K562 (cell line): ENCODE measurements at regions not wholly inside any gene's neighbourhood (a gene's known extent, or its start where the extent isn't known, plus 50 kb on each side); places are given as distances from the start of the nearest gene placed in this dataset.

ENCODE experiments used
- ATAC-seq: fragments of 200-7000 bp; cut with Tn5 transposase; 3 replicates; pipeline ENCODE4 v1.9.1; 2020; ENCODE audit warnings: moderate library complexity
- BruUV-seq: library from RNA; stranded (reverse); fragments of 400-500 nt; replicated peaks from 2 replicates; lab custom pipeline; 2021; lab: Mats Ljungman, UMichigan
- CTCF ChIA-PET: fragments of 300-600 bp; formaldehyde crosslinking; extraction: SDS; loops from one replicate; lab custom pipeline; 2021; ENCODE audit warnings: low intra/inter-chr PET ratio; lab: Yijun Ruan, JAX
- POLR2A ChIA-PET: fragments of 300-600, 350-650 bp; sonication (Branson Sonifier 250); formaldehyde crosslinking; extraction: SDS; loops from one replicate; lab custom pipeline; 2021; ENCODE audit warnings: antibody characterized with exemption, inconsistent platforms; lab: Yijun Ruan, JAX
- DNase-seq, 4 experiments: peaks; one replicate each; pipeline versions ENCODE4 v3.0.0 to v3.0.0-alpha.2; 2011 to 2018; ENCODE audit warnings: low spot score in 3 of 4, mixed read lengths in 3 of 4; ENCODE audit errors: extremely low read depth in 1 of 4
- FAIRE-seq: peaks from 2 replicates; lab custom pipeline; 2011; peaks lifted over from hg19 to GRCh38; lab: Jason Lieb, UNC
- H2AFZ ChIP-seq: 2 replicates; pipeline ENCODE4 v1.6.0; 2011; ENCODE audit warnings: low read depth, low read length, control low read depth, inconsistent platforms
- H3K27ac ChIP-seq: fragments of 200-600 bp; 3 replicates; pipeline ENCODE4 v1.8.0; 2011; ENCODE audit warnings: low read depth, mild to moderate bottlenecking, control low read depth, inconsistent platforms, low read length, moderate library complexity, mixed read lengths; ENCODE audit errors: extremely low read depth
- H3K27me3 ChIP-seq, 2 experiments: fragments of 300-600 bp in 1 of 2; 2 replicates in 1 of 2; 3 replicates in 1 of 2; pipeline versions ENCODE4 v1.6.0 to v1.8.0; 2011; ENCODE audit warnings: inconsistent platforms in 2 of 2, low read length in 2 of 2, mild to moderate bottlenecking in 1 of 2, mixed read lengths in 1 of 2, moderate library complexity in 1 of 2; ENCODE audit not compliant: control insufficient read depth in 2 of 2, insufficient read depth in 2 of 2
- H3K36me3 ChIP-seq: fragments of 300-600 bp; 3 replicates; pipeline ENCODE4 v1.8.0; 2011; ENCODE audit warnings: mild to moderate bottlenecking, low read length, inconsistent platforms; ENCODE audit not compliant: control insufficient read depth, insufficient read depth
- H3K4me1 ChIP-seq, 2 experiments: fragments of 200-600 bp in 1 of 2; replicated peaks in 1 of 2; 2 replicates in 1 of 2; 3 replicates in 1 of 2; pipeline versions ENCODE4 v1.5.1 to v1.8.0; 2011; ENCODE audit warnings: inconsistent platforms in 2 of 2, low read length in 2 of 2, mild to moderate bottlenecking in 1 of 2, mixed read lengths in 1 of 2, moderate library complexity in 1 of 2; ENCODE audit not compliant: control insufficient read depth in 2 of 2, insufficient read depth in 2 of 2
- H3K4me2 ChIP-seq: 2 replicates; pipeline ENCODE4 v1.6.1; 2011; ENCODE audit warnings: low read length, control low read depth, inconsistent platforms, mixed read lengths; ENCODE audit not compliant: insufficient read depth
- H3K4me3 ChIP-seq: fragments of 200-600 bp; sonication (generic), shearing (Covaris generic); 2 replicates; pipeline ENCODE4 v1.5.1; 2016; ENCODE audit warnings: control low read depth, inconsistent platforms
- H3K79me2 ChIP-seq: fragments of 200-600 bp; 3 replicates; pipeline ENCODE4 v1.8.0; 2011; ENCODE audit warnings: low read length, inconsistent platforms; ENCODE audit not compliant: control insufficient read depth, insufficient read depth
- H3K9ac ChIP-seq, 2 experiments: 2 replicates each; pipeline versions ENCODE4 v1.6.0 to v1.6.1; 2011; ENCODE audit warnings: low read depth in 2 of 2, low read length in 2 of 2, control low read depth in 1 of 2, inconsistent platforms in 1 of 2, mild to moderate bottlenecking in 1 of 2, mixed read lengths in 1 of 2; ENCODE audit not compliant: insufficient read depth in 1 of 2
- H3K9me1 ChIP-seq: one replicate; pipeline ENCODE4 v1.6.0; 2011; ENCODE audit warnings: inconsistent platforms, mild to moderate bottlenecking, low read length, moderate library complexity; ENCODE audit not compliant: control insufficient read depth, insufficient read depth
- H3K9me3 ChIP-seq: replicated peaks from 2 replicates; pipeline ENCODE4 v1.5.1; 2011; ENCODE audit warnings: low read depth, low read length, inconsistent platforms; ENCODE audit not compliant: control insufficient read depth, insufficient read depth
- H4K20me1 ChIP-seq: replicated peaks from 2 replicates; pipeline ENCODE4 v1.6.1; 2011; ENCODE audit warnings: low read length, inconsistent platforms, mixed read lengths; ENCODE audit not compliant: control insufficient read depth, insufficient read depth
- FOXA3 ChIP-seq, 2 experiments: fragments of 450-650 bp in 1 of 2; sonication (generic) in 1 of 2; formaldehyde crosslinking; IDR thresholded peaks in 1 of 2; conservative IDR thresholded peaks in 1 of 2; 2 replicates each; pipeline versions ENCODE4 v1.4.0 to v1.8.0; 2020 to 2022; ENCODE audit warnings: mild to moderate bottlenecking in 2 of 2, missing genetic modification reagents in 1 of 2
- SOX6 ChIP-seq: fragments of 450-650 bp; IDR thresholded peaks from 2 replicates; pipeline ENCODE4 v1.6.1; 2014; ENCODE audit warnings: mild to moderate bottlenecking
- ZNF184 ChIP-seq: sonication (generic); formaldehyde crosslinking; IDR thresholded peaks from 2 replicates; pipeline ENCODE4 v1.5.0; 2020; ENCODE audit warnings: missing genetic modification reagents
- ZNF354B ChIP-seq: fragments of 250-450 bp; sonication (Bioruptor Pico); IDR thresholded peaks from 2 replicates; pipeline ENCODE4 v1.4.0; 2020
- ZNF551 ChIP-seq: fragments of 250-450 bp; sonication (Bioruptor Pico); IDR thresholded peaks from 2 replicates; pipeline ENCODE4 v1.5.0; 2021; ENCODE audit warnings: mild to moderate bottlenecking, moderate library complexity
- ZNF668 ChIP-seq: fragments of 250-450 bp; sonication (Bioruptor Pico); IDR thresholded peaks from 2 replicates; pipeline ENCODE4 v1.8.0; 2022; ENCODE audit warnings: mild to moderate bottlenecking, inconsistent platforms
- WGBS: fragments of 100-300 bp; shearing (Covaris generic); methylation state at CpG from one replicate; pipeline ENCODE4 v1.1.6; 2016; ENCODE audit warnings: low coverage, mixed read lengths; ENCODE audit not compliant: insufficient coverage; ENCODE audit errors: missing lambda C conversion rate; 5-methylcytosine and 5-hydroxymethylcytosine counted together
- in situ Hi-C: fragments of 300-500 bp; cut with MboI; formaldehyde crosslinking; loops from 4 replicates; pipeline ENCODE4 v1.15.0; 2018; ENCODE audit warnings: inconsistent platforms, mixed read lengths
- intact Hi-C: fragments of 100-400 bp; cut with micrococcal nuclease; formaldehyde crosslinking; loops from 2 replicates; pipeline ENCODE4 v1.14.2; 2022
- TF ChIP-seq, protein P1 (sequence below): fragments of 250-450 bp; sonication (Bioruptor Pico); IDR thresholded peaks from 2 replicates; pipeline ENCODE4 v1.4.0; 2020; ENCODE audit warnings: mild to moderate bottlenecking, moderate library complexity

DNA sequence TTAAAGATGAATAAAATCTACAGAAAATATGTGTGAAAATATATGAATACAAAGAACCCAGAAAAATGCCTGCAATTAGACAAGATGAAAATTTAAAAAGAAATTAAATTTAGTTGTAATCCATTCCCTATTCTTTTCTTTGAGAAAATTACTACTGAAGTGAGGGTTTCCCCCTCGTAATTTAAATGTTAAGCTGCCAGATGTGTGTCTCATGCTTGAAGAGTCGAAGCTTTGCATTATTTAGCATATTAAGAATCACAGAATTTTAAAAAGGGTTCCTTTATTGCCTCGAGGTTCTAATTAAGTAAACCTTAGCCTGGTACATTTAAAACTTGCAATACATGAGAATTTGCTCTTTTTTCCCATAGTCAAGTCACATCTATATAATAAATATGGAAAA lies 630.1 kb downstream of the TFAP2A start:
- no peak overlapping the region for H3K9ac ChIP-seq
- CTCF ChIA-PET = no interaction called here
- no peaks in the 10 kb centered on the region for H3K36me3 ChIP-seq
- no peak for ATAC-seq
- no peak overlapping the region for H3K27ac ChIP-seq
- no peak for DNase-seq
- intact Hi-C loops (no loop called here), in situ Hi-C loops (no loop called here)
- POLR2A ChIA-PET = no interaction called here
- H3K9me1 ChIP-seq = no peaks in the 10 kb centered on the region
- no peaks in the 10 kb centered on the region for H3K27me3 ChIP-seq
- H4K20me1 ChIP-seq = no peaks in the 10 kb centered on the region
- FAIRE-seq = no peak
- BruUV-seq = no TSS peak
- no peaks in the 10 kb centered on the region for H3K4me1 ChIP-seq
- H3K4me3 ChIP-seq = no peak overlapping the region
- no peak overlapping the region for H2AFZ ChIP-seq
- no peak for TF ChIP-seq ZNF354B (CRISPR knock-in tag)
- no peak for TF ChIP-seq FOXA3 (CRISPR knock-in tag; conservative IDR thresholded peaks at IDR 0.05 in 1 of 2, IDR thresholded peaks at IDR 0.05 in 1 of 2)
- TF ChIP-seq ZNF668 (CRISPR knock-in tag) = no peak
- no peak for TF ChIP-seq ZNF551 (CRISPR knock-in tag)
- TF ChIP-seq, protein P1, sequence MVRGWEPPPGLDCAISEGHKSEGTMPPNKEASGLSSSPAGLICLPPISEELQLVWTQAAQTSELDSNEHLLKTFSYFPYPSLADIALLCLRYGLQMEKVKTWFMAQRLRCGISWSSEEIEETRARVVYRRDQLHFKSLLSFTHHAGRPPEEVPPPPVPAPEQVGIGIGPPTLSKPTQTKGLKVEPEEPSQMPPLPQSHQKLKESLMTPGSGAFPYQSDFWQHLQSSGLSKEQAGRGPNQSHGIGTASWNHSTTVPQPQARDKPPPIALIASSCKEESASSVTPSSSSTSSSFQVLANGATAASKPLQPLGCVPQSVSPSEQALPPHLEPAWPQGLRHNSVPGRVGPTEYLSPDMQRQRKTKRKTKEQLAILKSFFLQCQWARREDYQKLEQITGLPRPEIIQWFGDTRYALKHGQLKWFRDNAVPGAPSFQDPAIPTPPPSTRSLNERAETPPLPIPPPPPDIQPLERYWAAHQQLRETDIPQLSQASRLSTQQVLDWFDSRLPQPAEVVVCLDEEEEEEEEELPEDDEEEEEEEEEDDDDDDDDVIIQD = no peak
- no peak for TF ChIP-seq SOX6
- TF ChIP-seq ZNF184 (CRISPR knock-in tag) = no peak
- WGBS = 0% methylated on average over 3 of the region's 3 CpGs
- H3K4me2 ChIP-seq = no peak overlapping the region
- H3K9me3 ChIP-seq = no peaks in the 10 kb centered on the region
- H3K79me2 ChIP-seq = no peaks in the 10 kb centered on the region
